H1 (cell line): ENCODE measurements at regions not wholly inside any gene's neighbourhood (a gene's known extent, or its start where the extent isn't known, plus 50 kb on each side); places are given as distances from the start of the nearest gene placed in this dataset.

Experiments used
- CHD7 ChIP-seq: fragments of 300-600 bp; sonication (generic); IDR thresholded peaks from 2 replicates; pipeline ENCODE4 v1.7.1; 2012; ENCODE audit warnings: low read length, moderate library complexity, mild to moderate bottlenecking, inconsistent platforms; ENCODE audit not compliant: insufficient replicate concordance
- CREB1 ChIP-seq: IDR thresholded peaks from 2 replicates; pipeline ENCODE4 v1.6.1; 2012; ENCODE audit warnings: inconsistent platforms
- EP300 ChIP-seq, 2 experiments: IDR thresholded peaks; 1 replicate in 1 of 2; 2 replicates in 1 of 2; pipeline ENCODE4 v1.6.1; 2011 to 2012; ENCODE audit warnings: low read depth in 2 of 2, low read length in 2 of 2, mild to moderate bottlenecking in 2 of 2, borderline replicate concordance in 1 of 2, inconsistent platforms in 1 of 2, moderate library complexity in 1 of 2
- POLR2AphosphoS5 ChIP-seq: IDR thresholded peaks from 2 replicates; pipeline ENCODE4 v1.6.1; 2011; ENCODE audit warnings: low read depth, low read length
- POU5F1 ChIP-seq: IDR thresholded peaks from 2 replicates; pipeline ENCODE4 v1.6.1; 2011; ENCODE audit warnings: low read depth, mild to moderate bottlenecking, low read length, moderate library complexity
- RAD21 ChIP-seq, 2 experiments: IDR thresholded peaks in 1 of 2; conservative IDR thresholded peaks in 1 of 2; 2 replicates each; pipeline ENCODE4 v1.6.1; 2011; ENCODE audit warnings: low read depth in 2 of 2, low read length in 2 of 2, improper control_type of control experiment in 1 of 2, inconsistent platforms in 1 of 2, mild to moderate bottlenecking in 1 of 2, moderate library complexity in 1 of 2
- RBBP5 ChIP-seq: IDR thresholded peaks from 2 replicates; pipeline ENCODE4 v1.7.1; 2012; ENCODE audit warnings: low read depth, mild to moderate bottlenecking, inconsistent platforms, low read length, moderate library complexity, borderline replicate concordance
- TBP ChIP-seq: IDR thresholded peaks from 2 replicates; pipeline ENCODE4 v1.6.1; 2011; ENCODE audit warnings: low read depth, low read length, improper control_type of control experiment
- TEAD4 ChIP-seq: IDR thresholded peaks from 2 replicates; pipeline ENCODE4 v1.6.1; 2012; ENCODE audit warnings: low read depth, low read length, inconsistent platforms, mixed read lengths

GRCh38 chr1:78301141-78301540, 189.6 kb upstream of the PTGFR start (continued):
- TF ChIP-seq CHD7 (no peak), EP300 (IDR thresholded peaks at IDR 0.05; ENCODE audit: borderline replicate concordance in 1 of 2, low read depth in 2 of 2, low read length in 2 of 2) (no peak), TBP (no peak), POU5F1 (no peak), RAD21 (IDR thresholded peaks at IDR 0.05 in 1 of 2, conservative IDR thresholded peaks at IDR 0.05 in 1 of 2; ENCODE audit: low read depth in 2 of 2, low read length in 2 of 2) (no peak), RBBP5 (no peak), TEAD4 (no peak), POLR2AphosphoS5 (no peak), CREB1 (no peak)
